Colonic mucosa (tissue), 4 donors: ENCODE measurements at regions not wholly inside any gene's neighbourhood (a gene's known extent, or its start where the extent isn't known, plus 50 kb on each side); places are given as distances from the start of the nearest gene placed in this dataset.
"Not testable (repeated sequence)": the region's sequence is repeated elsewhere in the genome, so short reads cannot be mapped to it uniquely, and the experiment has no call there.

Experiments
- DNase-seq: peaks from one replicate; pipeline ENCODE4 v3.0.0-alpha.2; 2020
- H3K27ac ChIP-seq: fragments of 200-600 bp; one replicate; pipeline ENCODE4 v1.8.0; 2021
- H3K27me3 ChIP-seq: fragments of 200-600 bp; one replicate; pipeline ENCODE4 v1.8.0; 2021
- H3K36me3 ChIP-seq: fragments of 200-600 bp; one replicate; pipeline ENCODE4 v1.8.0; 2021
- H3K4me1 ChIP-seq: fragments of 200-600 bp; one replicate; pipeline ENCODE4 v1.8.0; 2021; ENCODE audit warnings: mild to moderate bottlenecking
- H3K4me3 ChIP-seq: fragments of 200-600 bp; one replicate; pipeline ENCODE4 v1.8.0; 2021
- H3K9ac ChIP-seq, 2 donors: one replicate each; pipeline ENCODE4 v1.7.0; 2013; ENCODE audit warnings: control low read depth in 2 of 2, low read depth in 2 of 2, low read length in 2 of 2
- H3K9me3 ChIP-seq: fragments of 200-600 bp; one replicate; pipeline ENCODE4 v1.8.0; 2021
- intact Hi-C: fragments of 100-400 bp; cut with DNase I; formaldehyde crosslinking; loops from one replicate; pipeline ENCODE4 v1.14.1; 2022
- TF ChIP-seq, protein P1 (sequence below): fragments of 200-600 bp; IDR thresholded peaks from one replicate; pipeline ENCODE4 v1.8.0; 2022; ENCODE audit warnings: antibody characterized with exemption, mild to moderate bottlenecking
- donor health status: healthy.
- donor health status: DM: no; HTN: no; CAD: no.
- donor health status: DM: no; HTN: no; CAD: no.

DNA sequence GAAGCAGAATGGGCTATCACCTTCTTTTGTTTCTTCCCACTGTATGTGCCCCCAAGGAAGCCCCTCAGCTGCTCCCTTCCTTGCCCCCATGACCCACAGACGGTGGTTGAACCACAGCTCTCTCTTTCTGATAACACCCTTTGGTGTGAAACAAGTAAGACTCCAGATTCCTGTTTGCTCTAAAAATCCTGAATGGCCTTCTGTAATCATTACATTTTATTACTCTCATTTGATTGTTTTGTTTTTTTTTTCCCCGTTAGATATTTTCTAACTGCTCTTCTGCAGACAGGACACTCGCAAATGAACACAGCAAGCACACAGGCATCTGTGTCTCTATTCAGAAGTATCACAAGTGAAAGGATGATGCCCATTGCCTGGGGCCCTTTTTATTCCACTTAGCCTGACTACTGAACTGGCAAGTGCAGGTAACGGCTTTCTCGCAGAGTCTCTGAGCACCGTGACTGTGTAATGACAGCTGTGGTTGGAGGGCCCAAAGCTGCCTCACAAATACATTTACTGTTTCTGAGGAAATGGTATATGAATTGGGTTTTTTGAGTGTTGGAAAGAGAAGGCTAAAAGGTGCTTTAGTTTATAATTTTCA, 59.3 kb downstream of the OXGR1 start:
- no peak for DNase-seq

DNA sequence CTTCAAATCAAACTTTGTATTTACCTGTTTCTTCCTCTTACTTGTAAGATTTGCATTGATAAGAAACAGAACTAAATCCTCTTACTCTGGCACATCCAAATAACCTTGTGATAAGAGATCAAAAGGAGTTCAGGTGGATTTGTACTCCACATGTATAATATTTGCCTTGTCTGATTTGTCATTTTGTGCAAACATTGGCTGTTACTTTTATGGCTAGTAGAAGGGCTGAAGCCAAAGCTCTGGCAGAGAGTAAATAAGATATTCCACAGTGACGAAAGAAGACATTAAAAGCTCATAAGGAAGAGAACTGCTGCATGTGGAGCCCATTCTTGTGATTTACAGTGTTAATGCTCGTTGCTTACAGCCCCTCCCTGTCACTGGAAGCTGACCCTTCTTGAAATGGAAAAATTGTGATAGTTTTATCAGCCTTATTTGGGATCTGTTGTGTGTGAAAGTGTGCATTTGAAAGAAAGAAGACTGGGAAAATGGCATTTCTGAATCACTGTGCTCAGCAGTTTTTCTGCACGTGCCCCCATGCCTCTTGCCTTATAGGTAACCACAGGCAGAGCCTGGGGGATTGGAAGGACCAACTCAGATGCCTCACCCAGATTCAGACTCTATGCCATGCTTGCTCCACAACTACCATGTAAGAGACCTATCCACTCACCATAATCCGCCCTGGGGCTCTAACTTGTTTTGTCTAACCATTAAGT, 68.2 kb downstream of the OXGR1 start:
- Histone ChIP-seq H3K4me3 (no peak overlapping the region), H3K27ac (no peak overlapping the region), H3K9ac (no peak overlapping the region), H3K27me3 (no peaks in the 10 kb centered on the region), H3K4me1 (no peaks in the 10 kb centered on the region), H3K36me3 (no peaks in the 10 kb centered on the region), H3K9me3 (no peaks in the 10 kb centered on the region)
- DNase-seq: peak; percentile 34
- intact Hi-C loops: no loop called here
- TF ChIP-seq, protein P1, sequence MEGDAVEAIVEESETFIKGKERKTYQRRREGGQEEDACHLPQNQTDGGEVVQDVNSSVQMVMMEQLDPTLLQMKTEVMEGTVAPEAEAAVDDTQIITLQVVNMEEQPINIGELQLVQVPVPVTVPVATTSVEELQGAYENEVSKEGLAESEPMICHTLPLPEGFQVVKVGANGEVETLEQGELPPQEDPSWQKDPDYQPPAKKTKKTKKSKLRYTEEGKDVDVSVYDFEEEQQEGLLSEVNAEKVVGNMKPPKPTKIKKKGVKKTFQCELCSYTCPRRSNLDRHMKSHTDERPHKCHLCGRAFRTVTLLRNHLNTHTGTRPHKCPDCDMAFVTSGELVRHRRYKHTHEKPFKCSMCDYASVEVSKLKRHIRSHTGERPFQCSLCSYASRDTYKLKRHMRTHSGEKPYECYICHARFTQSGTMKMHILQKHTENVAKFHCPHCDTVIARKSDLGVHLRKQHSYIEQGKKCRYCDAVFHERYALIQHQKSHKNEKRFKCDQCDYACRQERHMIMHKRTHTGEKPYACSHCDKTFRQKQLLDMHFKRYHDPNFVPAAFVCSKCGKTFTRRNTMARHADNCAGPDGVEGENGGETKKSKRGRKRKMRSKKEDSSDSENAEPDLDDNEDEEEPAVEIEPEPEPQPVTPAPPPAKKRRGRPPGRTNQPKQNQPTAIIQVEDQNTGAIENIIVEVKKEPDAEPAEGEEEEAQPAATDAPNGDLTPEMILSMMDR: no peak

More for the DNA sequence above, 59.3 kb downstream of the OXGR1 start:
- H3K4me3 ChIP-seq: no peak overlapping the region
- no peaks in the 10 kb centered on the region for H3K36me3 ChIP-seq
- intact Hi-C loops: no loop called here
- H3K9ac ChIP-seq: no peak overlapping the region
- H3K9me3 ChIP-seq: no peaks in the 10 kb centered on the region
- TF ChIP-seq, protein P1: no peak
- H3K27ac ChIP-seq: no peak overlapping the region
- no peaks in the 10 kb centered on the region for H3K4me1 ChIP-seq
- no peaks in the 10 kb centered on the region for H3K27me3 ChIP-seq

DNA sequence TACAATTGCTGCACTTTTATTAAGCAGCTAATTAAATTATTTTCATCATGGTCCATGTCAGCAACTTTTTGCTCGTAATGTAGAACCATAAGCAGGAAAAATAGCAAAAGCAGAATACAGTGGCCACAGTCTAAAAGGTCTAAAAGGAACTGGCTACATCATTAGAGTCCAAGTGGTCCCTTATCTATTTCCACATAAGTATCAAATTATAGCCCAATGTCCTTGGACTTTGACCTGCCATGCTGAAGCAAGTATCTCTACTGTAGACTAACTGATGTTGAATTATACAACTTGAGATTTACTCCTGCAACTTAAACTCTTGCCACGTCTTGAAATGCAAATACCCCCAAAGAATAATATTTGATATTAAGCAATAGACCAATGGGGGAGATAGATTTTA, 68.8 kb downstream of the OXGR1 start:
- intact Hi-C loops: no loop called here
- Histone ChIP-seq H3K4me3 (no peak overlapping the region), H3K27me3 (no peaks in the 10 kb centered on the region), H3K36me3 (no peaks in the 10 kb centered on the region), H3K27ac (no peak overlapping the region), H3K9ac (no peak overlapping the region), H3K4me1 (no peaks in the 10 kb centered on the region), H3K9me3 (no peaks in the 10 kb centered on the region)
- DNase-seq: no peak
- TF ChIP-seq, protein P1: no peak

DNA sequence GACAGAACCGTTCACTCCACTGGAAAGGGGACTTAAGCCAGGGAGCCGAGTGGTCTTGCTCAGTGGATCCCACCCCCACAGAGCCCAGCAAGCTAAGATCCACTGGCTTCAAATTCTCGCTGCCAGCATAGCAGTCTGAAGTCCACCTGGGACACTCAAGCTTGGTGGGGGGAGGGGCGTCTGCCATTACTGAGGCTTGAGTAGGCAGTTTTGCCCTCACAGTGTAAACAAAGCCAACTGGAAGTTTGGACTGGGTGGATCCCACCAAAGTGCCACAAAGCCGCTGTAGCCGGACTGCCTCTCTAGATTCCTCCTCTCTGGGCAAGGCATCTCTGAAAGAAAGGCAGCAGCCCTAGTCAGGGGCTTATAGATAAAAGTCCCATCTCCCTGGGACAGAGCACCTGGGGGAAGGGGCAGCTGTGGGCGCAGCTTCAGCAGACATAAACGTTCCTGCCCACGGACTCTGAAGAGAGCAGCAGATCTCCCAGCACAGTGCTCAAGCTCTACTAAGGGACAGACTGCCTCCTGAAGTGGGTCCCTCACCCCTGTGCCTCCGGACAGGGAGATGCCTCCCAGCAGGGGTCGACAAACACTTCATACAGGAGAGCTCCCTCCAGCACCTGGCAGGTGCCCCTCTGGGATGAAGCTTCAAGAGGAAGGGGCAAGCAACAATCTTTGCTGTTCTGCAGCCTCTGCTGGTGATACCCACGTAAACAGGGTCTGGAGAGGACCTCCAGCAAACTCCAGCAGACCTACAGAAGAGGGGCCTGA, 75.2 kb downstream of the OXGR1 start:
- H3K27me3 ChIP-seq: not testable (repeated sequence)

DNA sequence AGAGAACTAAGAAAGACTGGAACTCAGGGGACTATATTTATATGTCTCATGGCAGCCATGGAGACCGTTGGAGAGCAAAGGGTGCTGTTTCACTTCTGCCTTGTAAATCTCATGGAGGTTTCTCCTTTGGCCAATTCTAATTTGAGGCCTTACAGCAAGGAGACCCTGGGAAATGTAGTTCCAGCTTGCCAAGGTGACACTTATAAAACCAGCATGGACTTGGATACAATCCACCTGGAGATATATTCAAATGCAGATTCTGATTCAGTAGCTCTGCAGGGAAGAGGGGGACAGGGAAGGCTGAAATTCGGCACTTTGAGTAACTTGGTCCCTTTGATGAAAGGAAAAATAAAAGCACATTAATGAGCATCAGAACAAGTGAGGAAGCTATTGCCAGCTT, 90.0 kb downstream of the OXGR1 start:
- no peak for DNase-seq
- Histone ChIP-seq H3K36me3 (no peaks in the 10 kb centered on the region), H3K27me3 (no peaks in the 10 kb centered on the region), H3K27ac (no peak overlapping the region), H3K9me3 (no peaks in the 10 kb centered on the region), H3K9ac (no peak overlapping the region), H3K4me1 (no peaks in the 10 kb centered on the region), H3K4me3 (no peak overlapping the region)
- intact Hi-C loops: no loop called here
- TF ChIP-seq, protein P1: no peak

More for the DNA sequence above, 75.2 kb downstream of the OXGR1 start:
- H3K27ac ChIP-seq, H3K36me3 ChIP-seq, H3K4me3 ChIP-seq, H3K9ac ChIP-seq, H3K9me3 ChIP-seq, intact Hi-C loops, H3K4me1 ChIP-seq: not testable (repeated sequence)
- peak; percentile 59 for DNase-seq

DNA sequence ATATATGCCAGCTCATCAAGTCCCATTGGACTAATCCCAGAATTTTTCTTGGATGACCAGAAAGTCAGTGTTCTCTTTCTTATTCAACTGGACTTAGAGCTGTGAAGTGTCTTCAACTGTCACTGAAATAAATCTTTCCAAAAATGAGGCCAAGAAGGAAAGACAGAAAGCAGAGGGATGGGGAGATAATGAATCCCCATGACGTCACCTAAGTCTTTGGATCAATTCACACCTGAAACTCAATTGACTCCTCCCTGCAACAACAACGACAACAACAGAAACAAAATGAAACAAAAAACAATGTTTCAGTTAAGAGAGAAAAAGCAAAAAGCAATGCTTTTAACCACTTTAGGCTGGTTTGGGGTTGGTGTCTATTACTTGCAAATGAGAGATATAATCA, 91.2 kb downstream of the OXGR1 start:
- Histone ChIP-seq H3K27ac (no peak overlapping the region), H3K27me3 (no peaks in the 10 kb centered on the region), H3K9me3 (no peaks in the 10 kb centered on the region), H3K36me3 (no peaks in the 10 kb centered on the region), H3K9ac (no peak overlapping the region), H3K4me3 (no peak overlapping the region), H3K4me1 (no peaks in the 10 kb centered on the region)
- intact Hi-C loops: no loop called here
- TF ChIP-seq, protein P1: no peak
- DNase-seq: no peak
